ENCODE measurements at regions not wholly inside any gene's neighbourhood (a gene's known extent, or its start where the extent isn't known, plus 50 kb on each side); places are given as distances from the start of the nearest gene placed in this dataset.

DNA sequence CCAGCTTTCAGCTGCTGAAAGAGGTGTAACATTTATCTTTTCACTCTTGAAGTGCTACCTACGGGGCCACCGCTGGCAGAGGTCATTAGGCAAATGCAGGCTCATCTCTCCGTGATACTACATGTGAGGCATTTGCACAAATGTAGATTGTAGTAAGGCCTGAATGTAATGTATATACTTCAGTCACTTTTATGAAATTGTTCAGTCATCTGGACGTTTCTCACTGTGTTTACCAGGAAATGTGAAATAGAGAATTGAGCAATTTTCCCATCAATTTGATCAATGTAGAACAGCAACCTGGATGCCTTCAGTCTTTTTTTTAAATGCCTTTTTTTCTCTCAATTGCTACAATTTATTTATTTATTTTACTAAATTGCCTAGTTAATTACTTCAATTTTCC, 368.3 kb upstream of the AZI2 start:
- TF ChIP-seq POLR2AphosphoS5 (IDR thresholded peaks at IDR 0.05) (no peak), POLR2A (IDR thresholded peaks at IDR 0.05) (no peak)
- TF ChIP-seq, protein P1, sequence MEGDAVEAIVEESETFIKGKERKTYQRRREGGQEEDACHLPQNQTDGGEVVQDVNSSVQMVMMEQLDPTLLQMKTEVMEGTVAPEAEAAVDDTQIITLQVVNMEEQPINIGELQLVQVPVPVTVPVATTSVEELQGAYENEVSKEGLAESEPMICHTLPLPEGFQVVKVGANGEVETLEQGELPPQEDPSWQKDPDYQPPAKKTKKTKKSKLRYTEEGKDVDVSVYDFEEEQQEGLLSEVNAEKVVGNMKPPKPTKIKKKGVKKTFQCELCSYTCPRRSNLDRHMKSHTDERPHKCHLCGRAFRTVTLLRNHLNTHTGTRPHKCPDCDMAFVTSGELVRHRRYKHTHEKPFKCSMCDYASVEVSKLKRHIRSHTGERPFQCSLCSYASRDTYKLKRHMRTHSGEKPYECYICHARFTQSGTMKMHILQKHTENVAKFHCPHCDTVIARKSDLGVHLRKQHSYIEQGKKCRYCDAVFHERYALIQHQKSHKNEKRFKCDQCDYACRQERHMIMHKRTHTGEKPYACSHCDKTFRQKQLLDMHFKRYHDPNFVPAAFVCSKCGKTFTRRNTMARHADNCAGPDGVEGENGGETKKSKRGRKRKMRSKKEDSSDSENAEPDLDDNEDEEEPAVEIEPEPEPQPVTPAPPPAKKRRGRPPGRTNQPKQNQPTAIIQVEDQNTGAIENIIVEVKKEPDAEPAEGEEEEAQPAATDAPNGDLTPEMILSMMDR (IDR thresholded peaks at IDR 0.05): no peak
